ENCODE measurements at regions not wholly inside any gene's neighbourhood (a gene's known extent, or its start where the extent isn't known, plus 50 kb on each side); places are given as distances from the start of the nearest gene placed in this dataset.

GRCh38 chr7:85995101-85995500 lies 648.6 kb upstream of the GRM3 start:
- Histone ChIP-seq H3K27me3 (ENCODE audit: insufficient read depth, low read depth, low read length) (no peaks in the 10 kb centered on the region), H3K9me3 (ENCODE audit: low read length) (no peaks in the 10 kb centered on the region), H3K9me2 (ENCODE audit: insufficient read depth, low read length) (no peaks in the 10 kb centered on the region), H3F3A (ENCODE audit: insufficient read depth, low read length, poor library complexity, severe bottlenecking) (no peaks in the 10 kb centered on the region), H3K4me2 (ENCODE audit: low read length) (no peak overlapping the region), H3K79me2 (replicated peaks; ENCODE audit: insufficient read depth, low read length) (no peaks in the 10 kb centered on the region), H4K20me1 (ENCODE audit: insufficient read depth) (no peaks in the 10 kb centered on the region), H3K27ac (ENCODE audit: low read length) (no peak overlapping the region), H3K9ac (ENCODE audit: low read length) (no peak overlapping the region), H3K4me3 (ENCODE audit: low read length) (no peak overlapping the region), H2AFZ (ENCODE audit: low read depth, low read length) (no peak overlapping the region), H3K36me3 (ENCODE audit: insufficient read depth, low read length) (no peaks in the 10 kb centered on the region)
- TF ChIP-seq CTCF (IDR thresholded peaks at IDR 0.05; ENCODE audit: poor library complexity, severe bottlenecking): no peak
- TF ChIP-seq EZH2 (IDR thresholded peaks at IDR 0.05; ENCODE audit: borderline replicate concordance, insufficient read depth, low read length, poor library complexity, severe bottlenecking): no peak
- no peak for TF ChIP-seq POLR2AphosphoS5 (IDR thresholded peaks at IDR 0.05)
- no peak for TF ChIP-seq TAF1 (IDR thresholded peaks at IDR 0.05; ENCODE audit: low read depth)
- TF ChIP-seq MXI1 (conservative IDR thresholded peaks at IDR 0.05; ENCODE audit: poor library complexity, severe bottlenecking): no peak
- TF ChIP-seq, protein P1, sequence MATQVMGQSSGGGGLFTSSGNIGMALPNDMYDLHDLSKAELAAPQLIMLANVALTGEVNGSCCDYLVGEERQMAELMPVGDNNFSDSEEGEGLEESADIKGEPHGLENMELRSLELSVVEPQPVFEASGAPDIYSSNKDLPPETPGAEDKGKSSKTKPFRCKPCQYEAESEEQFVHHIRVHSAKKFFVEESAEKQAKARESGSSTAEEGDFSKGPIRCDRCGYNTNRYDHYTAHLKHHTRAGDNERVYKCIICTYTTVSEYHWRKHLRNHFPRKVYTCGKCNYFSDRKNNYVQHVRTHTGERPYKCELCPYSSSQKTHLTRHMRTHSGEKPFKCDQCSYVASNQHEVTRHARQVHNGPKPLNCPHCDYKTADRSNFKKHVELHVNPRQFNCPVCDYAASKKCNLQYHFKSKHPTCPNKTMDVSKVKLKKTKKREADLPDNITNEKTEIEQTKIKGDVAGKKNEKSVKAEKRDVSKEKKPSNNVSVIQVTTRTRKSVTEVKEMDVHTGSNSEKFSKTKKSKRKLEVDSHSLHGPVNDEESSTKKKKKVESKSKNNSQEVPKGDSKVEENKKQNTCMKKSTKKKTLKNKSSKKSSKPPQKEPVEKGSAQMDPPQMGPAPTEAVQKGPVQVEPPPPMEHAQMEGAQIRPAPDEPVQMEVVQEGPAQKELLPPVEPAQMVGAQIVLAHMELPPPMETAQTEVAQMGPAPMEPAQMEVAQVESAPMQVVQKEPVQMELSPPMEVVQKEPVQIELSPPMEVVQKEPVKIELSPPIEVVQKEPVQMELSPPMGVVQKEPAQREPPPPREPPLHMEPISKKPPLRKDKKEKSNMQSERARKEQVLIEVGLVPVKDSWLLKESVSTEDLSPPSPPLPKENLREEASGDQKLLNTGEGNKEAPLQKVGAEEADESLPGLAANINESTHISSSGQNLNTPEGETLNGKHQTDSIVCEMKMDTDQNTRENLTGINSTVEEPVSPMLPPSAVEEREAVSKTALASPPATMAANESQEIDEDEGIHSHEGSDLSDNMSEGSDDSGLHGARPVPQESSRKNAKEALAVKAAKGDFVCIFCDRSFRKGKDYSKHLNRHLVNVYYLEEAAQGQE (IDR thresholded peaks at IDR 0.05; ENCODE audit: borderline replicate concordance): no peak
- no peak for TF ChIP-seq SMC3 (conservative IDR thresholded peaks at IDR 0.05; ENCODE audit: poor library complexity)
- TF ChIP-seq RAD21 (conservative IDR thresholded peaks at IDR 0.05): no peak
- TF ChIP-seq EP300 (conservative IDR thresholded peaks at IDR 0.05; ENCODE audit: poor library complexity, severe bottlenecking): no peak

DNA sequence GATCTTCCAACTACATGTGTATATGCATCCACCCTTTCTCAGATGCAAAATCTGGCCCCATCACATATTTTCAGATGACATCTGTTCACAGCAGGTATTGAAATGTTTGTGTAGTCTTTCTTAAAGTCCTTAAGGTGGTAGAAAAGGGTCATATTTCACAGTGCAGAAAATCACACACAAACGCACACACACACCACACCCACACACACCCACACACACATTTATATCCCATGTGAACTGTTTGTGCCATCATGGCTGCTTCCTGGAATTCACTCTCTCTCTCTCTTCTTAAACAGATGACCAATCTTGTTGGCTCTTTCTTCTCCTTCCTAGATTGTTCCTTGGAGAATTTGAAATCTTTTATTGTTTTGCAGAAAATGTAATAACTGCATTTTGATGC lies 663.0 kb upstream of the GRM3 start:
- no peaks in the 10 kb centered on the region for H3F3A ChIP-seq (ENCODE audit: insufficient read depth, low read length, poor library complexity, severe bottlenecking)
- H3K4me2 ChIP-seq (ENCODE audit: low read length): no peak overlapping the region
- no peak overlapping the region for H3K4me3 ChIP-seq (ENCODE audit: low read length)
- H2AFZ ChIP-seq (ENCODE audit: low read depth, low read length): no peak overlapping the region
- no peaks in the 10 kb centered on the region for H3K27me3 ChIP-seq (ENCODE audit: insufficient read depth, low read depth, low read length)
- no peak overlapping the region for H3K9ac ChIP-seq (ENCODE audit: low read length)
- H3K27ac ChIP-seq (ENCODE audit: low read length): no peak overlapping the region
- H3K79me2 ChIP-seq (replicated peaks; ENCODE audit: insufficient read depth, low read length): no peaks in the 10 kb centered on the region
- no peaks in the 10 kb centered on the region for H3K9me2 ChIP-seq (ENCODE audit: insufficient read depth, low read length)
- no peaks in the 10 kb centered on the region for H3K36me3 ChIP-seq (ENCODE audit: insufficient read depth, low read length)
- H3K9me3 ChIP-seq (ENCODE audit: low read length): no peaks in the 10 kb centered on the region
- no peaks in the 10 kb centered on the region for H4K20me1 ChIP-seq (ENCODE audit: insufficient read depth)
- TF ChIP-seq CTCF (IDR thresholded peaks at IDR 0.05; ENCODE audit: poor library complexity, severe bottlenecking) (no peak), RAD21 (conservative IDR thresholded peaks at IDR 0.05) (no peak), SMC3 (conservative IDR thresholded peaks at IDR 0.05; ENCODE audit: poor library complexity) (no peak), EP300 (conservative IDR thresholded peaks at IDR 0.05; ENCODE audit: poor library complexity, severe bottlenecking) (no peak), TAF1 (IDR thresholded peaks at IDR 0.05; ENCODE audit: low read depth) (no peak), POLR2AphosphoS5 (IDR thresholded peaks at IDR 0.05) (no peak), MXI1 (conservative IDR thresholded peaks at IDR 0.05; ENCODE audit: poor library complexity, severe bottlenecking) (no peak), EZH2 (IDR thresholded peaks at IDR 0.05; ENCODE audit: borderline replicate concordance, insufficient read depth, low read length, poor library complexity, severe bottlenecking) (no peak)
- TF ChIP-seq, protein P1 (IDR thresholded peaks at IDR 0.05; ENCODE audit: borderline replicate concordance): no peak
